PC-3 (cell line): ENCODE measurements at regions not wholly inside any gene's neighbourhood (a gene's known extent, or its start where the extent isn't known, plus 50 kb on each side); places are given as distances from the start of the nearest gene placed in this dataset.

ENCODE experiments used
- ATAC-seq: fragments of 200-7000 bp; cut with Tn5 transposase; 2 replicates; pipeline ENCODE4 v1.9.1; 2020; ENCODE audit warnings: mild to moderate bottlenecking, moderate library complexity
- BruUV-seq: library from RNA; stranded (reverse); fragments of 400-500 nt; replicated peaks from 2 replicates; lab custom pipeline; 2021; lab: Mats Ljungman, UMichigan
- CTCF ChIA-PET: fragments of 300-600 bp; sonication (Branson Sonifier 250); formaldehyde crosslinking; loops from one replicate; lab custom pipeline; 2022; ENCODE audit warnings: antibody characterized with exemption; lab: Charles Lee
- POLR2A ChIA-PET: fragments of 300-600 bp; sonication (Branson Sonifier 250); formaldehyde crosslinking; loops from one replicate; lab custom pipeline; 2022; ENCODE audit warnings: antibody characterized with exemption; ENCODE audit not compliant: unreplicated experiment; lab: Charles Lee
- DNase-seq: peaks from one replicate; pipeline ENCODE4 v3.0.0-alpha.2; 2015
- H2AFZ ChIP-seq: fragments of 300-600 bp; sonication (generic); 2 replicates; pipeline ENCODE4 v1.6.0; 2016; ENCODE audit warnings: antibody characterized with exemption, low read length
- H3F3A ChIP-seq: fragments of 300-600 bp; sonication (generic); one replicate; pipeline ENCODE4 v1.6.0; 2017; ENCODE audit warnings: antibody characterized with exemption, low read length, control low read depth, mild to moderate bottlenecking; ENCODE audit not compliant: unreplicated experiment
- H3K27ac ChIP-seq: fragments of 300-600 bp; sonication (generic); 2 replicates; pipeline ENCODE4 v1.5.1; 2016; ENCODE audit warnings: mild to moderate bottlenecking, low read length
- H3K27me3 ChIP-seq: fragments of 300-600 bp; sonication (generic); 2 replicates; pipeline ENCODE4 v1.6.1; 2016; ENCODE audit warnings: low read length, mixed read lengths
- H3K36me3 ChIP-seq: fragments of 300-600 bp; sonication (generic); 2 replicates; pipeline ENCODE4 v1.6.1; 2016; ENCODE audit warnings: low read depth, mixed run types, low read length, mixed read lengths
- H3K4me1 ChIP-seq: fragments of 300-600 bp; sonication (generic); 2 replicates; pipeline ENCODE4 v1.5.1; 2016; ENCODE audit warnings: low read length; ENCODE audit not compliant: insufficient read depth
- H3K4me2 ChIP-seq: fragments of 300-600 bp; sonication (generic); 2 replicates; pipeline ENCODE4 v1.6.0; 2016; ENCODE audit warnings: low read length
- H3K4me3 ChIP-seq: fragments of 300-600 bp; sonication (generic); 2 replicates; pipeline ENCODE4 v1.5.1; 2016; ENCODE audit warnings: mild to moderate bottlenecking, low read length, mixed read lengths
- H3K79me2 ChIP-seq: fragments of 300-600 bp; sonication (generic); 2 replicates; pipeline ENCODE4 v1.6.1; 2017; ENCODE audit warnings: low read length, mixed read lengths
- H3K9ac ChIP-seq: fragments of 300-600 bp; sonication (generic); 2 replicates; pipeline ENCODE4 v1.6.0; 2016; ENCODE audit warnings: mild to moderate bottlenecking, low read length
- H3K9me2 ChIP-seq: fragments of 300-600 bp; sonication (generic); replicated peaks from 2 replicates; pipeline ENCODE4 v1.6.1; 2016; ENCODE audit warnings: mixed run types, low read length, mixed read lengths
- H3K9me3 ChIP-seq: fragments of 300-600 bp; sonication (generic); 2 replicates; pipeline ENCODE4 v1.6.1; 2016; ENCODE audit warnings: low read length, mixed read lengths
- H4K20me1 ChIP-seq: fragments of 300-600 bp; sonication (generic); 2 replicates; pipeline ENCODE4 v1.6.1; 2016; ENCODE audit warnings: low read length, mixed read lengths
- EZH2 ChIP-seq: fragments of 300-600 bp; sonication (generic); IDR thresholded peaks from one replicate; pipeline ENCODE4 v1.6.1; 2017; ENCODE audit warnings: antibody characterized with exemption, mild to moderate bottlenecking, low read length; ENCODE audit not compliant: unreplicated experiment
- EZH2phosphoT487 ChIP-seq: fragments of 300-600 bp; sonication (generic); IDR thresholded peaks from 2 replicates; pipeline ENCODE4 v1.6.1; 2018; ENCODE audit warnings: mild to moderate bottlenecking, antibody characterized with exemption, low read length, borderline replicate concordance
- intact Hi-C: fragments of 100-400 bp; cut with micrococcal nuclease; formaldehyde crosslinking; loops from 2 replicates; pipeline ENCODE4 v1.9.0; 2023
- TF ChIP-seq, protein P1 (sequence below): fragments of 300-600 bp; sonication (generic); conservative IDR thresholded peaks from 2 replicates; pipeline ENCODE4 v1.5.1; 2017; ENCODE audit warnings: antibody characterized with exemption, low read depth, mild to moderate bottlenecking, low read length

DNA sequence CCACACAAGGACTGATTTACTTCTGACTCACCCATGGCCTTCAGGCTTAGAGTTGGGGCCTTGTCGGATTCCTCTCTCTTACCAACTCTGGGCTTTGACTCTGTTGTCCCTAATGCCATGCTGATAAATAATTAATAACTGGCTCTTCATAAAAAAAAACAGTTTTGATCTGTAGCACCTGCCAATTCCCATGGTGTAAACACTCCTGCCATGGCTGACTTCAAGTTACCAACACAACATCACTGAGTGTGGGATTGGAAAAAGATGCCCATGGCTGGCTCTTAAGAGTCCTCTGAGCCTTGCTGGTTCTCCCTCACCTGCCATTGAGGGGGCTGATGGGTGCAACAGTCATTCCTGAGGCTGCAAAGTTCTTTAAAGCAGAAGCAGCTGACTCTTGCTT is 104.8 kb downstream of the KIF26A start:
- Histone ChIP-seq H3K9me3 (no peaks in the 10 kb centered on the region), H3K27me3 (peaks cover 27% of the 10 kb centered on the region)
- POLR2A ChIA-PET: no interaction called here

DNA sequence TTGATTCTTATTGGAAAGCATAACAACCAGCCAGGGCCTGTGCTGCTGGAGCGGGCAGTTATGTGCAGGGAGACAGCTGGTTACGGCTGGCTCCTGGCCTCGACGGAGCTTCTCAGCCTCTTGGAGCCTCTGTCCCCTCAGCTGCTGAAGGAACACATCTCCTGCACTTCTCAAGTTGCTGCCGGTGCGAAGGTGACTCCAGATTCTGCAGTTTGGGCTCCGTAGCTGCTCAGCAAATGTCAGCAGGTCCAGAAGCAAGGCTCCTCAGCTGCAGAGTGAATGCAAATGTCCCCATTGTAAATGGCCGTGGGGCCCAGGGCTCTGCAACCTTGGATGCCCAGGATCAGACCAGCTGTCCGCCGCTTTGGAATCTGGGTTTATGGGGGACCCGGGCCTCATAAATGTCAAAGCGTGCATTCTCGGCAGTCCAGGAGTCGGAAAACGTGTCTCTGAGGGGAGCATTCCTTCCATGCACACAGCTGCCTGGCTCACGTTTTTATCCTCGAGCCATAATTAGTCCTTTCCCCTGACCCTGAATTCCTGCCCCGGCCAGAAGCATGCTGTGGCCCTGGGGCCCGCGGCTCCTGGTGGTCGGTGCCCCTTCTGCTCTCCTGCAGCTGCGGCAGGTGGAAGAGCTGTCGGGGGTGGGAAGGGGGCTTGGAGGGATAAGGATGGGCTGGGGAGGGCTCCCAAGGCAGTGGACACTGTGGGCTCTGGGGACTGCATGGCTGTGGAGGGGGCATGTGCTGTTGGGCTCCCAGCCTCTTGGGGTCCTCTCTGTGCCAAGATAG is 106.0 kb downstream of the KIF26A start:
- H4K20me1 ChIP-seq: no peaks in the 10 kb centered on the region
- no peaks in the 10 kb centered on the region for H3F3A ChIP-seq
- H3K9ac ChIP-seq: no peak overlapping the region
- H3K36me3 ChIP-seq: no peaks in the 10 kb centered on the region
- ATAC-seq (no peak), DNase-seq (no peak)
- no peaks in the 10 kb centered on the region for H3K79me2 ChIP-seq
- intact Hi-C loops: no loop called here
- H3K27me3 ChIP-seq: peaks cover 18% of the 10 kb centered on the region
- no peak overlapping the region for H3K27ac ChIP-seq
- H2AFZ ChIP-seq: no peak overlapping the region
- no peaks in the 10 kb centered on the region for H3K9me2 ChIP-seq
- no peaks in the 10 kb centered on the region for H3K9me3 ChIP-seq
- POLR2A ChIA-PET: no interaction called here
- BruUV-seq: no TSS peak
- no peak overlapping the region for H3K4me3 ChIP-seq
- TF ChIP-seq, protein P1, sequence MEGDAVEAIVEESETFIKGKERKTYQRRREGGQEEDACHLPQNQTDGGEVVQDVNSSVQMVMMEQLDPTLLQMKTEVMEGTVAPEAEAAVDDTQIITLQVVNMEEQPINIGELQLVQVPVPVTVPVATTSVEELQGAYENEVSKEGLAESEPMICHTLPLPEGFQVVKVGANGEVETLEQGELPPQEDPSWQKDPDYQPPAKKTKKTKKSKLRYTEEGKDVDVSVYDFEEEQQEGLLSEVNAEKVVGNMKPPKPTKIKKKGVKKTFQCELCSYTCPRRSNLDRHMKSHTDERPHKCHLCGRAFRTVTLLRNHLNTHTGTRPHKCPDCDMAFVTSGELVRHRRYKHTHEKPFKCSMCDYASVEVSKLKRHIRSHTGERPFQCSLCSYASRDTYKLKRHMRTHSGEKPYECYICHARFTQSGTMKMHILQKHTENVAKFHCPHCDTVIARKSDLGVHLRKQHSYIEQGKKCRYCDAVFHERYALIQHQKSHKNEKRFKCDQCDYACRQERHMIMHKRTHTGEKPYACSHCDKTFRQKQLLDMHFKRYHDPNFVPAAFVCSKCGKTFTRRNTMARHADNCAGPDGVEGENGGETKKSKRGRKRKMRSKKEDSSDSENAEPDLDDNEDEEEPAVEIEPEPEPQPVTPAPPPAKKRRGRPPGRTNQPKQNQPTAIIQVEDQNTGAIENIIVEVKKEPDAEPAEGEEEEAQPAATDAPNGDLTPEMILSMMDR: no peak
- TF ChIP-seq EZH2 (no peak), EZH2phosphoT487 (no peak)
- no peaks in the 10 kb centered on the region for H3K4me1 ChIP-seq
- CTCF ChIA-PET: no interaction called here
- no peak overlapping the region for H3K4me2 ChIP-seq

More for the DNA sequence above, 104.8 kb downstream of the KIF26A start:
- no peak overlapping the region for H3K27ac ChIP-seq
- H2AFZ ChIP-seq: no peak overlapping the region
- no TSS peak for BruUV-seq
- H3F3A ChIP-seq: no peaks in the 10 kb centered on the region
- no peak overlapping the region for H3K9ac ChIP-seq
- TF ChIP-seq, protein P1: no peak
- no peak for TF ChIP-seq EZH2phosphoT487
- no peak for TF ChIP-seq EZH2
- no peaks in the 10 kb centered on the region for H3K4me1 ChIP-seq
- no peaks in the 10 kb centered on the region for H3K9me2 ChIP-seq
- no peaks in the 10 kb centered on the region for H3K79me2 ChIP-seq
- DNase-seq (no peak), ATAC-seq (no peak)
- H3K4me2 ChIP-seq: no peak overlapping the region
- H4K20me1 ChIP-seq: no peaks in the 10 kb centered on the region
- no peaks in the 10 kb centered on the region for H3K36me3 ChIP-seq
- no peak overlapping the region for H3K4me3 ChIP-seq
- CTCF ChIA-PET: no interaction called here
- intact Hi-C loops: no loop called here

DNA sequence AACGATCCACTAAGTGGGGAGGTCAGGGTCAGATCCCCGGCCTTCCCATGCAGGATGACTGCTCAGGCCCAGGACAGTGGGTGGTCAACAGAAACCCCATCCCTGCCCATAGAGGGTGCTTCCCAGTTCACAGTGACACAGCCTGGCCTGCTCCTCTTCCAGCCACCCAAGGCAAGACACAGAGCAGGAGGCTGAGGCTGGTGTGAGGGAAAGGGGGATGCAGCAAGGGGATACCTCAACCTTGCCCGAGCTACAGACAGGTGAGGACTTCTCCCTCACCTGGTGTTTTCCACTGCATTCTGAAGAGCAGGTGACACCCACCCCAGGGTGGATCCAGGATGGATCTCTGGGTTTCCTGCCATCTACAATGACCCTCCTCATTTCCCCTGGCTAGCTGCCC is 106.7 kb downstream of the KIF26A start:
- ATAC-seq (no peak), DNase-seq (no peak)
- no peaks in the 10 kb centered on the region for H3K9me2 ChIP-seq
- no peak for TF ChIP-seq EZH2phosphoT487
- TF ChIP-seq, protein P1: no peak
- TF ChIP-seq EZH2: no peak
- no peaks in the 10 kb centered on the region for H3F3A ChIP-seq
- H3K36me3 ChIP-seq: no peaks in the 10 kb centered on the region
- H3K9me3 ChIP-seq: no peaks in the 10 kb centered on the region
- ChIA-PET POLR2A (no interaction called here), CTCF (no interaction called here)
- BruUV-seq: no TSS peak
- H3K79me2 ChIP-seq: no peaks in the 10 kb centered on the region
- H3K4me1 ChIP-seq: no peaks in the 10 kb centered on the region
- no peaks in the 10 kb centered on the region for H4K20me1 ChIP-seq
- no peak overlapping the region for H3K4me2 ChIP-seq
- H3K27me3 ChIP-seq: peaks cover 13% of the 10 kb centered on the region
- H3K27ac ChIP-seq: no peak overlapping the region
- intact Hi-C loops: no loop called here
- no peak overlapping the region for H3K9ac ChIP-seq
- no peak overlapping the region for H2AFZ ChIP-seq
- no peak overlapping the region for H3K4me3 ChIP-seq
